PC-3 (cell line): ENCODE measurements at regions not wholly inside any gene's neighbourhood (a gene's known extent, or its start where the extent isn't known, plus 50 kb on each side); places are given as distances from the start of the nearest gene placed in this dataset.
"Not testable (repeated sequence)": the region's sequence is repeated elsewhere in the genome, so short reads cannot be mapped to it uniquely, and the experiment has no call there.

Experiments used
- ATAC-seq: fragments of 200-7000 bp; cut with Tn5 transposase; 2 replicates; pipeline ENCODE4 v1.9.1; 2020; ENCODE audit warnings: mild to moderate bottlenecking, moderate library complexity
- BruUV-seq: library from RNA; stranded (reverse); fragments of 400-500 nt; replicated peaks from 2 replicates; lab custom pipeline; 2021; lab: Mats Ljungman, UMichigan
- CTCF ChIA-PET: fragments of 300-600 bp; sonication (Branson Sonifier 250); formaldehyde crosslinking; loops from one replicate; lab custom pipeline; 2022; ENCODE audit warnings: antibody characterized with exemption; lab: Charles Lee
- POLR2A ChIA-PET: fragments of 300-600 bp; sonication (Branson Sonifier 250); formaldehyde crosslinking; loops from one replicate; lab custom pipeline; 2022; ENCODE audit warnings: antibody characterized with exemption; ENCODE audit not compliant: unreplicated experiment; lab: Charles Lee
- DNase-seq: peaks from one replicate; pipeline ENCODE4 v3.0.0-alpha.2; 2015
- H2AFZ ChIP-seq: fragments of 300-600 bp; sonication (generic); 2 replicates; pipeline ENCODE4 v1.6.0; 2016; ENCODE audit warnings: antibody characterized with exemption, low read length
- H3F3A ChIP-seq: fragments of 300-600 bp; sonication (generic); one replicate; pipeline ENCODE4 v1.6.0; 2017; ENCODE audit warnings: antibody characterized with exemption, low read length, control low read depth, mild to moderate bottlenecking; ENCODE audit not compliant: unreplicated experiment
- H3K27ac ChIP-seq: fragments of 300-600 bp; sonication (generic); 2 replicates; pipeline ENCODE4 v1.5.1; 2016; ENCODE audit warnings: mild to moderate bottlenecking, low read length
- H3K27me3 ChIP-seq: fragments of 300-600 bp; sonication (generic); 2 replicates; pipeline ENCODE4 v1.6.1; 2016; ENCODE audit warnings: low read length, mixed read lengths
- H3K36me3 ChIP-seq: fragments of 300-600 bp; sonication (generic); 2 replicates; pipeline ENCODE4 v1.6.1; 2016; ENCODE audit warnings: low read depth, mixed run types, low read length, mixed read lengths
- H3K4me1 ChIP-seq: fragments of 300-600 bp; sonication (generic); 2 replicates; pipeline ENCODE4 v1.5.1; 2016; ENCODE audit warnings: low read length; ENCODE audit not compliant: insufficient read depth
- H3K4me2 ChIP-seq: fragments of 300-600 bp; sonication (generic); 2 replicates; pipeline ENCODE4 v1.6.0; 2016; ENCODE audit warnings: low read length
- H3K4me3 ChIP-seq: fragments of 300-600 bp; sonication (generic); 2 replicates; pipeline ENCODE4 v1.5.1; 2016; ENCODE audit warnings: mild to moderate bottlenecking, low read length, mixed read lengths
- H3K79me2 ChIP-seq: fragments of 300-600 bp; sonication (generic); 2 replicates; pipeline ENCODE4 v1.6.1; 2017; ENCODE audit warnings: low read length, mixed read lengths
- H3K9ac ChIP-seq: fragments of 300-600 bp; sonication (generic); 2 replicates; pipeline ENCODE4 v1.6.0; 2016; ENCODE audit warnings: mild to moderate bottlenecking, low read length
- H3K9me2 ChIP-seq: fragments of 300-600 bp; sonication (generic); replicated peaks from 2 replicates; pipeline ENCODE4 v1.6.1; 2016; ENCODE audit warnings: mixed run types, low read length, mixed read lengths
- H3K9me3 ChIP-seq: fragments of 300-600 bp; sonication (generic); 2 replicates; pipeline ENCODE4 v1.6.1; 2016; ENCODE audit warnings: low read length, mixed read lengths
- H4K20me1 ChIP-seq: fragments of 300-600 bp; sonication (generic); 2 replicates; pipeline ENCODE4 v1.6.1; 2016; ENCODE audit warnings: low read length, mixed read lengths
- CTCF ChIP-seq: fragments of 300-600 bp; sonication (generic); conservative IDR thresholded peaks from 2 replicates; pipeline ENCODE4 v1.5.1; 2017; ENCODE audit warnings: antibody characterized with exemption, low read depth, mild to moderate bottlenecking, low read length
- EZH2 ChIP-seq: fragments of 300-600 bp; sonication (generic); IDR thresholded peaks from one replicate; pipeline ENCODE4 v1.6.1; 2017; ENCODE audit warnings: antibody characterized with exemption, mild to moderate bottlenecking, low read length; ENCODE audit not compliant: unreplicated experiment
- EZH2phosphoT487 ChIP-seq: fragments of 300-600 bp; sonication (generic); IDR thresholded peaks from 2 replicates; pipeline ENCODE4 v1.6.1; 2018; ENCODE audit warnings: mild to moderate bottlenecking, antibody characterized with exemption, low read length, borderline replicate concordance
- intact Hi-C: fragments of 100-400 bp; cut with micrococcal nuclease; formaldehyde crosslinking; loops from 2 replicates; pipeline ENCODE4 v1.9.0; 2023

DNA sequence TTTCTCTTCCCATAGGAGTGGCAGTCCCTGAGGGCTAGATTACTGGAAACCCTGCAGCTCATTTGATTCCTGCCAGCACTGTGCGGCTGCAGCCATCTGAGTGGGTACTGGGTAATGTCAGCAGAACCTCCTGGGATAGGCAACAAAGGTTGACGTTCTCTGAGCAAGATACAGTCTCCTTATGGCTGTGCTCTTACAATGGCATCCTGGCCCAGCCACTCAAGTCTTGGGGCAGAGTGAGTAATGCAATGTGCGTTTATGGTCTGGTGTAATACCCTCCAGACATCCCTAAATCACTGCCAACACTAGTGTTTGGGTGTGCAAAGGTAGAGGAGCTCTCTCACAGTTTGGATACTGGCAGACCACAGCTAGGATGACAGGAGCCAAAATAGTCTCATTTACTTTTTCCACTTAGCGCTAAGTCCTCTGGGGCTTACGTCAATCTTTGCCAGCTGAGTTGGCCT is 775.8 kb downstream of the ZNF385D start:
- Histone ChIP-seq H3K4me2 (no peak overlapping the region), H3K4me3 (no peak overlapping the region), H3F3A (no peaks in the 10 kb centered on the region), H2AFZ (no peak overlapping the region), H3K36me3 (no peaks in the 10 kb centered on the region), H3K4me1 (no peaks in the 10 kb centered on the region), H3K9me2 (no peaks in the 10 kb centered on the region), H3K79me2 (no peaks in the 10 kb centered on the region), H3K27ac (no peak overlapping the region), H3K9ac (no peak overlapping the region), H4K20me1 (no peaks in the 10 kb centered on the region), H3K27me3 (no peaks in the 10 kb centered on the region; the same call in 1 of the 2 replicates), H3K9me3 (no peaks in the 10 kb centered on the region)
- ChIA-PET POLR2A (no interaction called here), CTCF (no interaction called here)
- no TSS peak for BruUV-seq
- ATAC-seq (no peak), DNase-seq (no peak)
- TF ChIP-seq EZH2: no peak
- TF ChIP-seq EZH2phosphoT487: no peak
- TF ChIP-seq CTCF: no peak
- intact Hi-C loops: loop anchor here (10.0 kb wide), 1 partner anchor 320 kb away; no protein-coding TSS in a partner anchor

- ChIA-PET POLR2A (no interaction called here), CTCF (no interaction called here)
- Histone ChIP-seq H3K4me3 (no peak overlapping the region), H3K27me3 (no peaks in the 10 kb centered on the region; the same call in 1 of the 2 replicates), H3K9me3 (no peaks in the 10 kb centered on the region), H3K9me2 (no peaks in the 10 kb centered on the region), H2AFZ (no peak overlapping the region), H4K20me1 (no peaks in the 10 kb centered on the region), H3K36me3 (no peaks in the 10 kb centered on the region), H3K4me1 (no peaks in the 10 kb centered on the region), H3K4me2 (no peak overlapping the region), H3K79me2 (no peaks in the 10 kb centered on the region), H3K27ac (no peak overlapping the region), H3K9ac (no peak overlapping the region), H3F3A (no peaks in the 10 kb centered on the region)
- ATAC-seq (no peak), DNase-seq (no peak)
- no TSS peak for BruUV-seq
- intact Hi-C loops: loop anchor here (10.0 kb wide), 1 partner anchor 320 kb away; no protein-coding TSS in a partner anchor
- no peak for TF ChIP-seq EZH2phosphoT487
- no peak for TF ChIP-seq CTCF
- no peak for TF ChIP-seq EZH2
Observed at GRCh38 chr3:20974396-20974795, 776.6 kb downstream of the ZNF385D start.

GRCh38 chr3:20970807-20971206 is 780.2 kb downstream of the ZNF385D start:
- H3K27ac ChIP-seq, POLR2A ChIA-PET: not testable (repeated sequence)
- intact Hi-C loops: loop anchor here (10.0 kb wide), 1 partner anchor 324 kb away; no protein-coding TSS in a partner anchor

GRCh38 chr3:20967485-20967884 is 781.5 kb upstream of the SGO1 start:
- H3K79me2 ChIP-seq, H3K27ac ChIP-seq, ATAC-seq, H3K9me3 ChIP-seq, CTCF ChIA-PET, H3K4me2 ChIP-seq, POLR2A ChIA-PET, intact Hi-C loops, H3K9ac ChIP-seq, H3K4me3 ChIP-seq, H2AFZ ChIP-seq, H4K20me1 ChIP-seq, H3F3A ChIP-seq, H3K27me3 ChIP-seq, DNase-seq, H3K4me1 ChIP-seq, H3K36me3 ChIP-seq, BruUV-seq, H3K9me2 ChIP-seq: not testable (repeated sequence)

More at GRCh38 chr3:20970807-20971206, 780.2 kb downstream of the ZNF385D start:
- H3K27me3 ChIP-seq, H3K79me2 ChIP-seq, H3K9me3 ChIP-seq, CTCF ChIA-PET, ATAC-seq, H3K4me1 ChIP-seq, BruUV-seq, H3F3A ChIP-seq, H3K36me3 ChIP-seq, H3K4me2 ChIP-seq, H3K9me2 ChIP-seq, H4K20me1 ChIP-seq, H3K9ac ChIP-seq, H3K4me3 ChIP-seq, DNase-seq, H2AFZ ChIP-seq: not testable (repeated sequence)
